HG02678 (cell line): ENCODE measurements at regions not wholly inside any gene's neighbourhood (a gene's known extent, or its start where the extent isn't known, plus 50 kb on each side); places are given as distances from the start of the nearest gene placed in this dataset.

Experiments
- ATAC-seq: cut with Tn5 transposase; IDR thresholded peaks from one replicate; pipeline ENCODE4 v1.9.1; 2021; ENCODE audit warnings: mild to moderate bottlenecking, moderate library complexity; ENCODE audit not compliant: unreplicated experiment

DNA sequence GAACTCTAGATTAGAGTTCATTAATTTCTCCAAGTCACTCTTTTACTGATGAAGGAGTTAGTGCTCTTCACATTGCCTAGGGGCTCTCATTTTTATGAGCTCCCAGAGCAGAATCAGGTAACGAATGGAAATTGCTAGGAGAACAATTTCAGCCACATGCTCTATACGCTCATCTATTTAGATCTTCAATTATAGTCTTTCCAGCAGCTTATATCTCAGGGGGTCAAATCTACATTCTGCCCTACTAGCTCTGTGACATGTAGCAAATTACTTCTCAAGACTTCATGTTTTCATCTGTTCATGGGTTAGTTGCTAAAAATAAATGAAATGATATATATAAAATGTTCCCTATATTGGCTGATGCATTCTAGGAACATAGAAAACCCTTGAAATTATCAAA is 183.6 kb downstream of the PLPP3 start:
- no peak for ATAC-seq

DNA sequence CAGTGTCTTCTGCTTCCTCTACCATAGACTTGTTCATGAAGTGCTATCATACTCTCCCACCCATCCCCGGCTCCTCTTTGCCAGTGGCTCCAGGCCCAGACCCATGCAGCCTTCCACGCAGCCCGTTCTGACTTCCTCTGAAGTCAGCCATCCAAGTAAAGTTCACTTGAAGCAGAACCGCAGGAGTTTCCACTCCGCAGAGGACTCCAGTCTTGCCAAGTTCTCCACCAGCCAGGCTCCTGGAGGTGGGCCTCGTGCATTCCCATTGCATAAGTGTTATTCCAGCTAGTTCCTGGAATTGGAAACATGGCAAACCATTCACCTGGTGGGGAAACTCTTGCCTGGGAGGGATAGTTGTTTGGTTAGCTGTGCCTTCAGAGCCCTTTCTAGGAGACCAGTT is 185.1 kb downstream of the PLPP3 start:
- ATAC-seq, result no peak

DNA sequence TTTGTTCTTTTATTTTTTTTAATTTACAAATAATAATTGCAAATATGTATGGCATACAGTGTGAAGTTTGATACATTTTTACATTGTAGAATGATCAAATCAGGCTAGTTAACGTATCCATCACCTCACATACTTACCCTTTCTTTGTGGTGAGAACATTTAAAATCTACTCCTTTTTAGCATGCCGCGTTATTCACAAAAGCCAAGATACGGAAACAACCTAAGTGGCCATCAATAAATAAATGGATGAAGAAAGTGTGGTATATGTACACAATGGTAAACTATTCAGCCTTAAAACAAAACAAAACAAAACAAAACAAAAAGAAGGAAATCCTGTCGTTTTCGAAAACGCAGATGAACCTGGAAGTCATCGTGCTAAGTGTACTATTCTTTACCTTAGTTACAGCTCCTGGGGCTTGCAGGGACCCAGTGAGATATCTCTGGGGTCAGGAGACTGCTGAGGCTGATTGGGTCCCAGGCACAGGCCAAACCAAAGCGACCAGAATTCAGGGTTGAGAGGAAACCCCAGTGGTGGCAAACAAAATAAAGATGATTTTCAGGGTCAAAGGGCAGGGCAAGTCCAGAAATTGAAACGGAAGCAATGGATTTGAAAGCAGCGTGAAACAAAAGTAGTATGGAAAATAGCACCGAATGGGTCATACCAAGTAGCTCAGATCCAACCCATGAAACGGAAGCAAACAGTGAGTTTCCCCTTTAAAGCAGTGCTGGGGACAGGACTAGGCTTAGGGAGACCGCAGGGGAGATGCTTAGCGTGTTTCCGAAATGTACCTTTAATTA is 188.2 kb downstream of the PLPP3 start:
- no peak for ATAC-seq

DNA sequence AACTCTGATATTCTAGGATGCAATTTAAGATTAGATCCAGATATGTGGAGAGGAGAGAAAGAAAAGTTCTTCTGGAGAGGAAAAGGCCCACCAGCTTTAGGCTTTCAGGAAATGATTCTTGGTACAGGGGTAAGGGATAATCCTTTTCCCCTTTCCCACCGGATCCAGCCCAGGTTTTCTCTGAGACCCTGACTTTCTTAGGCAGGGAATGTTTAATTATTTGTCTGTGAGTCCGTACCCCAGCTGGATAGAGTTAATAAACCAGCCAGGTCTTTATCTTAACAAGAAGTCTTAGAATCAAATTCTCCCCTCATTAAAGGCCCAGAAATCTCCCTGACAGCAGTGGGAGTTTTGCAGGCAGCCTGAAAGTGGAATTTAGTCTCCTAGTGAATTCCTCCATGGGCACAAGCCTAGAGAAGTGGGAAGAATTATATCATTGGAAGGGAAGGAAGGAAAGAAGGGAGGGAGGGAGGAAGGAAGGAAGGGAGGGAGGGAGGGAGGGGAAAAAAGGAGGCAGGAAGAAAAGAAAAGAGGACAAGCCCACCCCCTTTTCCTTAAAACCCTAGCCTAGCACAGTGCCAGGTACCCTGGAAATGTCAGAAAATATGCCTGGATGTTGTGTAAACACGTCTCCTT is 189.0 kb downstream of the PLPP3 start:
- ATAC-seq, result no peak

DNA sequence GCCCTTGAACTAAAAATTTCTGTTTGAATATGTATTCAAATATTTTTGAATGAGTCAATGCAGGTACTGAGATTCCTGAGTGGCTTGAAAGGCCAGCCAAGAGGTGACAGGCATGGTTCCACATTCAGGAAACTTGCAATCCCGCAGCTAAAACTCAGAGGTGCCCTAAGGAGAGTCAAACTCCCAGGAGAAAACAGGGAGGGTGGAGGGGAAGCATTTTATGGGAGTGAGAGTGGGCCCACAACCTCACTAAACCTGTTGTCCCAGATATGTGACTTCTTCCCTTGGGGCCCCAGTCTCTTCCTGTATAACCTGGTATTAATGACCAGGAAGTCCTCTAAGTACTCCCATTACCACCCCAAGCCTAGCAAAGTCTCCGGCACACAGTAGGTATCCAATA is 189.6 kb downstream of the PLPP3 start:
- ATAC-seq, result no peak

DNA sequence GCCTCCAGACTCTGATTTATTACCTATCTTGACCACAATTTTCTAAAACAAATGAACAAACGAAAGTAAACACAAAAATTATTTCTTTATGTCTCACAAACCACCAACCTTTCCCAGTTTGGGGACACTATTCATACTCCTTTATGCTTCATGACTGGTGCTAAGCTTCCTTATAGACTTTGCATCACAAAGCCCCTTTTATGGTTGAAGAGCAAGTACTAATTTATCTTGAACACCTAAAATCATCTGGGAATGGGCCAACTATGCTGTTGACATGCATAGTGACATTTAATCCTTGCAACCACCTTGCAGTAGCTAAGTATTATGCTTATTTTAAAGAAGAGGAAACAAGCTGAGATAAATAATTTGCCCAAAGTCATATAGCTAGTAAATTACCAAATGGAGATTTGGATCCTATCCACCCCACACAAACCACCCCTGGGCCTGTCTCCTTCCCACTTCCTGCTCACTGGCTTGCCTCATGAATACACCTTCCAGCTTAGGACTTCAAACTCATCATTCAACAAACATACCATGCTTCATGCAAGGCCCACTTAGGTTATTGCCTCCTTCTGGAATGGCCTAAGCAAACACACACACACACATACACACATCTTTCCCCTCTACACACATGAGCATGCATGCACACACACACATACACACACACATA is 192.2 kb downstream of the PLPP3 start:
- no peak for ATAC-seq

DNA sequence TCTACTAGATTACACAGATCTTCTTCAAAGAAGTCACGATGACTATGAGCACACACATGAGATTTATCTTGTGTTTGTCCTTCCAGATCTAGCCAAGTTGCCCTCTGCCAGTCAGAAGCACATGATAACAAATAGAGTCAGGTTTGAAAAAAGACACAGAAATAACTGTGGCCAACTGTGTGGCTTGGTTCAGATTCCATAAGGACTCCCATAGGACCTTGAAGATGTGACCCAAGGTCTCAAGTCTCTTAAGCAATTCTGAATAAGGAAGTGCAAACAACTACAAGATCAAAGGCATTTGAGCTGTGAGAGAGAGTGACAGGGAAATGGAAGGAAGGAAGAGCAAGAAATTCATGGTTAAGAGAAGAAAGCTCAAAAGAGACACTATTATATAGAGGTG is 194.0 kb downstream of the PLPP3 start:
- ATAC-seq, result no peak

DNA sequence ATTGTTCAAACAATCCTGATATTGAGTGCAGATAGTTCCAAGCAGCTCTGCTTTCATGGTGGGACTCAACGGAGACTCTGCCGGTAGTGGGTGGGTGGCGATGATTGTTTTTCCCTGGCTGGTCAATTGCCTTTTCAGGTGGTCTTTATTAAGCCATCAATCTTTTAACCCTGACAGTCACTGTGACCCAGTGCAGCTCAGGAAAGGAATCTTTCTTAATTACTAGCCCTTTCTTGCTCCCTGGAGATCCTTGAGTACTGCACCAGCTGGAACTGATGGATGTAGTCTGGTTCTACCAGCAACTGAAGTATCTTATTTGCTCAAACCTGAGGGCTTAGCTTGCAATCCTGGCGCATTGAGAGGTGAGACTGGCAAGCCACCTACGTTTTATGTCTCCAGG is 196.4 kb downstream of the PLPP3 start:
- no peak for ATAC-seq

DNA sequence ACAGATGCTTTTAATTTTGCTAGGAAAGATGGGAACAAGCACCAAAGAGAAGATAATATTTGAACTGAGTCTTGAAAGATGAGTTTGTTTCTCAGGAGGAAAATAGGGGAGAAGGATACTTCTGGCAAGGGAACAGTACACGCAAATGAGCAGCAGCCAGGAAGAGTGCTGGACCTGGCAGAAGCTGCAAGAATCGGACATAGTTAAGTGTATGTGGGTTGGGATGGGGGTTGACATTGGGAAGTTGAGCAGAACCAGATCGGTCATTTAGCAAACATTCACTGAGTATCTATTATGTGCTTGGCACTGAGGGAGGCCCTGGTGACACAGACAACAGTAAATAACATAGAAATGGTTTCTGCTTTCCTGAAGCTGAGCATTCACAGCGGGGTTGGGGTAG is 198.8 kb downstream of the PLPP3 start:
- ATAC-seq, result no peak

DNA sequence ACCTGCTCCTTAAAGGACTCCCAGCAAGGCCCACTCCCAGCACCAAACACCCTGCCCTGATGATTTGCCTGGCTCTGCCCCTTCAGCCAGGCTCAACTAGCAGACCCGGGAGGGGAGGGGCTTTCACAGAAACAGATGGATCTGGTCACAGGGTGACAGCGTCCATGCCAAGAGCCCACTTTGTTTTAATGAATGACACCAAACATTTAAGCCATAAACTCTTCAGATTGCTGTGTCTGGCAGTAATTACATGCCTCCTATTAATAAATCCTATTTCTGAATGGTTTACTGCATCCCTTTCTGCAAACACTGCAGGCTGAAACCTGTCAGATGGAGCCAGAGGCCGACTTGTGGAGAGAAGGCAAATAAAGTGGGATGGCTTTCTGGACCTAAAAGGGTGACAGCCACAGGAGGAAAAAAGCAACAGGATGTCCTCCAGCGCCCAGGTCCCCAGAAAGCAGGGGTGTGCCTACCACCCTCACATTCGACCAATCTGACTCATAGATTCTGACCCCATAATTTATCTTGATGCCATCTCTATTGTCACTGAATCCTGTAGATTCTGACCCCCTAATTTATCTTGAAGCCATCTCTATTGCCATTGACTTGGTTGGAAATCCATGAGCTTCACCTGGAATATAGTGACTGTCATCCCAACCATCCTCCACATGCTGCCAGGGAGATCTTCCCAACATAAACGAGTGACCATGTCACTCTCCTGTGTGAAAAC is 200.9 kb downstream of the PLPP3 start:
- no peak for ATAC-seq

DNA sequence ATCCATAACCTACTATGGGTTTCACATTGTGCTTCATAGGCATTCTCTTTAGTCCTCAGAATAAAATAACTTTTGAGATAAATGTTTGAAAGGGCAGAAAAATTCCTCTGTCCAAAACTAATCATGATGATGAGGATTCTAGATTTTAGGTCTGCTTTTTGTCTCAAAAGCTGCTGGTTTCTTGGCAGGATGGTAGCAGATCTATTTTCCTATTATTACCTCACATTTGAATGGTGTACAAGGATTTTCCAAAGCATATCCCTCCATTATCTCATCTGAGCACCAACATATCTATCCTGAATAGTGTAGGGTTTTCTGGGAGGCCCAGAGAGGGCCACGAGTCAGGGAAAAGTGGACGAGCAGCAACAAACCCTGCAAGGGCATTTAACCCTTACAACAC is 201.9 kb downstream of the PLPP3 start:
- no peak for ATAC-seq

DNA sequence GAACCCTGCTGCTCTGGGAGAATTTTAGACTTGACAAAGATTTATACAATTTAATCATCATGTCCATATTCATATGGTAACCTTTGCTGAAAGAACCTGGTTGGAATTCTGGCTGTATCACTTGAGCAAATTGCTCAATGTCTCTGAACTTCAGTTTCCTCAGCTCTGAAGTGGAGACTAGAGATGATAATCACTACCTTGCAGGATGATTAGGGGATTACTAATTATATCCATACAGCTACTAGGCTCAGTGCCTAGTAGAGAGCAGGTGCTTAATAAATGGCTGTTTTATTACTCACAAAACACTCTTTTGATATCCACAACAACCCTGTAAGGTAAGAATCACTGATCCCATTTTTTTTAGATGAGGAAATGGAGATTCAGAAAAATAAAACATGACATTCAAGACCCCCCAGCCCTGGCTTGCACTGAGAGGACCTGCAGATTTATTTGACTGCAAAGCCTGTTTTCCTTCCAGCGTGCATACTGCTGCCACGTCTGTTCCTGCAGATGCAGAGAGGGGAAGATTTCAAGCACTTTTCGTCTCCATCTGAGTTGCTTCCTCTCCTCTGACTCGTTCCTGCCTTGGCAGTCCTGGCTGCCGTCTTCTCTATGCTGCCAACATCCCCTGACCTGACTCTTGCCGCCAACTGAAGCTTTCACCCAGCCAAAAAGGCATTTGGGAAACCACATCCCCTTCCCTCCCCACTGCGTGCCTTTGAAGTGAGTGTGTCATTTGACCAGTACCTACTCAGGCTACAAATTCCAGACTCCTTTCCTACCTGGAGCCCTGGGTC is 203.0 kb downstream of the PLPP3 start:
- ATAC-seq, result no peak

DNA sequence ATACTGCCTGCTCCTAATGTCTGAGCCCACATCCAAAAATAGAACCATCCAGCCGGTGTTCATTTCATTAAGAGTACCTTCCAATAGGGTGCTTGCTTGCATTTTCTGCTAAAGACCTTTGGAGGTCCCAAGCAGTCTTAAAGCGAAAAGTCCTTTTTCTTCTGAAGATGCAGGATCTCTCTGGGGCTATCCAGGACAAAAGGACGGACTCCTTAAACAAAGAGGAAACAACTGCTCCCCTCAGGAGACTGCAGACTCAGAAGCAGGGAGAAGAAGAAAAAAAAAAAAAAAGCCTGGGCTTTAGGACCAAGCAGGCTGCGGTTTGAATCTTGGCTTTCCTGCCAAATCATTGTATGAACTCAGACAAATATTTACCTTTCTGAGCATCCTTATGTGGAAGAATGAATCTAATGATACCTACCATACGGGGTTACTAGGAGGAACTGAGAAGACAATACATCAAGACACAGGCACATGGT is 204.0 kb downstream of the PLPP3 start:
- ATAC-seq, result no peak

DNA sequence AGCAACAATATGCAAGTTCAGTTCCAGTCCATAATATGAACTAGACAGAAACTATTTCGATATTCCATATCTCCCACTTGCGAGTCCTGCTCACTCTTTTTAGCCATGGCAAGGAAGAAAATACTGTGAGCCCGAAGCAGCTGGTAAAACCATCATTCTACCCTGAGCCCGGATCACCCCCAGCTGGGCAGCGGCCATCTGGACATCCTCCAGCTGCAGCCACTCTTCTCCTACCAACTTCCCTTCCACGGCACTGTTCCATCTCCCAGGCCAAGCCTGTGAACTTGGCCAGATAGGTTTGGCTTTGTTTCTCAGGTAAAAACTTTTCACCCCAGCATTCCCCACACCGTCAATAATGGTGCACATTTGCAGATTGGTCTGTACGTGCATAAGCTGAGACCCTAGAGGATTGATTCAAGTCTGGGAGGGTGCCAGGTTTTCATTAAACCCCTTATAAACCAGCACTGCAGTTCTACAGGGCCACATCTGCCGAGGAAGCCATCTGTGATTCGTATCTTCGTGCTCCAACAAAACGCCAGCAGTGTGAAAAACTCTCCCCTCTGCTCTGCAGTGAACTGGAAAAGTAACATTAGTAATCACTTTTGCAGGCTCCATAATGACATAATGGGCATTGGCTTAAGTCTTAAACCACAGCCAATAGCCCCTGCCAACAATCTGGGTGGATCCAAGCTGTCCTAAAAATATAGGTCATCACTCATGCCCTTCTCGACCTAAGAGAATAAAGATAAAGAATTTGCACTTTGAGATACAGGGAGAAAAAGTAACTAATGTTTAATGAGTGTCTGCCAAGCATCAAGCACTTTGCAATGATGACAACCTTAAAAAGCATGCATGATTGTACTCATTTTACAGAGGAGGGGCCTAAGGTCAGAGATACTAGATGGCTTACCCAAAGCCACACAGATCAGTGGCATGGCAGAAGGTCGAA is 205.1 kb downstream of the PLPP3 start:
- no peak for ATAC-seq

DNA sequence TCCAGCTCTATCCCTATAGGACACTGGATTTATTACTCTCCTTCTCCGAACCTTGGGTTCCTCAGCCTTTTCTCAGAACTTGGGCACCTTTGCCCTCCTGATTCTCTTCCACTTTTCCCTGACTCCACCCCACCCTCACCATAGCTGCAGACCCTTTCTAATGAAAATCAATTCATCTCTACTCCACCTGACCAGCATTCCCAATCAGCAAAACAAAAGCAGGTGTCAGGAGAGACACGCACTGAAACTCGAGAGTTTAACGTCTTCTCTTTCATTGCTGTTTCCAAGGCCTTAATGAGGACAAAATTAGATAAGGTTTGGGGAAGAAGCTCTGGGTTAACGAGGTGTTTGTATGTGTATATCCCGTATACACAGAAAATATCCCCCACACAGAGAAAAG is 208.8 kb downstream of the PLPP3 start:
- ATAC-seq, result no peak

DNA sequence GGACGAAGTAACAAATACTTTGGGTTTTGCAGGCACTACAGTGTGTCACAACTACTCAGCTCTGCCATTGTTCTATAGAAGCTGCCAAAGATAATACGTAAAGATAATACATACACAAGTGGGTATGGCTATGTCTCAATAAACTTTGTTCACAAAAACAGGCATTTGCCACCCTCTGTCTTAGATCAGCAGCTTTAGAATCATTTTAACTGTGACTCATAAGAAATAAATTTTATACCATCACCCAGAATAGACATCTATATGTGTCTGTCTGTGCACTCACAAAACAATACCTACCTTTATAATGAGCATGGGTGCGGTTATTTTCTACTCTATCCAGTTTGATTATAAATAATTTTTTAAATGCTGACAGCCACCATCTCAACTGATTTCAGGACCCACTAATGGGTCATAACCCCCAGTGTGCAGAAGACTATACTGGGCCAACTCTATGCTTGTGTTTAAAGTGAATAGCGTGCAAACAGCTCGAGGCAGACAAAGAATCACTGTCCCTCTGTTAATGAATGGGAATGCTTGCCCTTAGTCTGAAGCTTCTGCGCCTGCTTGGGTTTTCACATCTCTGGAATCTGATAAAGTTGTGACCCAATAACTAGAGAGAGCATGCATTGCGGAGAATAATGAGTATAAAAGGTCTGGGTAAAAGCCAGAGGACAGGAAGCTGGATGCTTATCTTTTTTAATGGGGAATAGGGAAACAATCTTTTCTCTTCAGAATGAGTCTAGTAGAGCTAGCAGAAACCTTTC is 216.2 kb downstream of the PLPP3 start:
- ATAC-seq, result no peak

DNA sequence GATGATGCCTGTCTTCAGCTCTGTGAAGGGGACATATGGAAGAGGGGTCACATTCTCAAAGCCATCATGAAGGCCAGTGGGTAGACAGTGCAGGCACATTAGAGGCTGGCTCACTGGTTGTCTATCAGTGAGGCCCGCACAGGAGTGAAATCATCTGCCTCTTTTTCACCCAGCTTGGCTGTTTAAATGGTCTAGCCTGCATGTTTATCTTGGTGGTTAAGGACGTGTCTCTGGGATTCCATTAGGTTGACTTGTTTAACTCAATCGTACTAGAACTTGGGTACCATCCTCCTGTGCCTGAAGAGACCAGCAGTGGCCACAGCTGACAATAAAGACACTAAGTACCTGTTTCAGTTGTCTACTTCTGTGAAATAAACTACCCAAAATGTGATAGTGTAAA is 219.3 kb downstream of the PLPP3 start:
- ATAC-seq, result no peak

DNA sequence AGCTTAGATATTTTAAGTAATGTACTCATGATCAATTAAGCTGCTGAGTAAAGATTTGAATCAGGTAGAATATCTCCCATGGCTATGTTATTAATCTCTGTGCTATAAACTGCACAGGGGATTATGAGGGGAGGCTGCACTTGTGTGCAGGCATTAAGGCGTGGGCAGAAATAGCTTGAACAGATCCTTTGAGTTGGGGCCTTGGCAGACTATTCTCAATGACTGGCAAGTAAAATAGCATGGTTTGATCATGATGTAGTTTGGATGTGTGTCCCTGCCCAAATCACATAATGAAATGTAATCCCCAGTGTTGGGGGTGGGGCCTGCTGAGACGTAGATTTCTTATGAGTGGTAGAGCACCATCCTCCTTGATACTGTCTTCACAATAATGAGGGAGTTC is 220.3 kb downstream of the PLPP3 start:
- ATAC-seq, result no peak
